B cell (primary cell): ENCODE measurements at regions not wholly inside any gene's neighbourhood (a gene's known extent, or its start where the extent isn't known, plus 50 kb on each side); places are given as distances from the start of the nearest gene placed in this dataset.

ENCODE experiments used
- ATAC-seq: fragments of 200-7000 bp; cut with Tn5 transposase; one replicate; pipeline ENCODE4 v1.10.0; 2021; ENCODE audit warnings: low read depth, mild to moderate bottlenecking, moderate number of reproducible peaks, moderate library complexity
- CTCF ChIA-PET: fragments of 350-600 bp; sonication (Branson Sonifier 250); formaldehyde crosslinking; loops from one replicate; lab custom pipeline; 2021; ENCODE audit warnings: antibody characterized with exemption, inconsistent platforms; lab: Charles Lee
- POLR2A ChIA-PET: fragments of 350-600 bp; sonication (Branson Sonifier 250); formaldehyde crosslinking; loops from one replicate; lab custom pipeline; 2021; ENCODE audit warnings: antibody characterized with exemption; lab: Charles Lee
- DNase-seq: peaks from one replicate; pipeline ENCODE4 v3.0.0; 2013
- H2AFZ ChIP-seq: 2 replicates; pipeline ENCODE4 v1.6.1; 2012; ENCODE audit warnings: mild to moderate bottlenecking, low read depth, low read length; ENCODE audit not compliant: insufficient read depth, poor library complexity, severe bottlenecking
- H3K27ac ChIP-seq, 2 donors: 1 replicate in 1 of 2; 2 replicates in 1 of 2; pipeline ENCODE4 v1.5.1; 2012 to 2013; ENCODE audit warnings: low read length in 2 of 2, mild to moderate bottlenecking in 2 of 2, moderate library complexity in 1 of 2
- H3K27me3 ChIP-seq, 4 experiments: fragments of 200-600 bp in 1 of 4; sonication (generic) in 1 of 4; replicated peaks in 1 of 4; 1 replicate in 2 of 4; 2 replicates in 2 of 4; pipeline versions ENCODE4 v1.6.1 to v1.7.0; 2013 to 2016; ENCODE audit warnings: low read length in 3 of 4, mild to moderate bottlenecking in 2 of 4, mixed read lengths in 1 of 4, moderate library complexity in 1 of 4; ENCODE audit not compliant: insufficient read depth in 4 of 4, control insufficient read depth in 3 of 4; ENCODE audit errors: control extremely low read depth in 1 of 4
- H3K36me3 ChIP-seq, 2 experiments: replicated peaks in 1 of 2; 1 replicate in 1 of 2; 2 replicates in 1 of 2; pipeline versions ENCODE4 v1.6.1 to v1.7.1; 2013; ENCODE audit warnings: low read length in 1 of 2; ENCODE audit not compliant: insufficient read depth in 2 of 2, control insufficient read depth in 1 of 2; ENCODE audit errors: control extremely low read depth in 1 of 2, extremely low read depth in 1 of 2
- H3K4me1 ChIP-seq, 2 donors: fragments of 200-600 bp in 1 of 2; sonication (generic) in 1 of 2; 1 replicate in 1 of 2; 2 replicates in 1 of 2; pipeline versions ENCODE4 v1.5.1 to v1.6.1; 2013 to 2017; ENCODE audit warnings: low read length in 2 of 2; ENCODE audit not compliant: control insufficient read depth in 2 of 2, insufficient read depth in 2 of 2
- H3K4me2 ChIP-seq: replicated peaks from 2 replicates; pipeline ENCODE3; 2012; ENCODE audit warnings: mild to moderate bottlenecking, low read depth, low read length; ENCODE audit not compliant: poor library complexity, severe bottlenecking
- H3K4me3 ChIP-seq, 5 experiments: fragments of 200-600 bp in 1 of 5; sonication (generic) in 1 of 5; 1 replicate in 3 of 5; 2 replicates in 2 of 5; pipeline versions ENCODE4 v1.5.1 to v1.7.0; 2011 to 2016; ENCODE audit warnings: low read length in 4 of 5, mild to moderate bottlenecking in 4 of 5, low read depth in 2 of 5, control low read depth in 1 of 5, moderate library complexity in 1 of 5; ENCODE audit not compliant: insufficient read depth in 1 of 5; ENCODE audit errors: control extremely low read depth in 1 of 5, extremely low read depth in 1 of 5
- H3K79me2 ChIP-seq: fragments of 200-600 bp; sonication (generic); one replicate; pipeline ENCODE4 v1.6.0; 2016; ENCODE audit warnings: low read length; ENCODE audit not compliant: control insufficient read depth, insufficient read depth
- H3K9ac ChIP-seq: fragments of 200-600 bp; sonication (generic); 2 replicates; pipeline ENCODE4 v1.6.1; 2017; ENCODE audit warnings: mild to moderate bottlenecking, low read length, moderate library complexity
- H3K9me3 ChIP-seq, 3 donors: one replicate each; pipeline versions ENCODE4 v1.6.1 to v1.7.1; 2013; ENCODE audit warnings: low read length in 2 of 3; ENCODE audit not compliant: control insufficient read depth in 2 of 3, insufficient read depth in 1 of 3; ENCODE audit errors: control extremely low read depth in 1 of 3
- H4K20me1 ChIP-seq: 2 replicates; pipeline ENCODE4 v1.6.0; 2012; ENCODE audit warnings: mild to moderate bottlenecking, low read length; ENCODE audit not compliant: insufficient read depth, control insufficient read depth, poor library complexity, severe bottlenecking
- H3K27ac Mint-ChIP-seq: one replicate; pipeline ENCODE4 v1.8.0; 2021; ENCODE audit warnings: mixed read lengths
- H3K27me3 Mint-ChIP-seq: one replicate; pipeline ENCODE4 v1.8.0; 2021; ENCODE audit warnings: mixed read lengths
- H3K4me1 Mint-ChIP-seq: one replicate; pipeline ENCODE4 v1.8.0; 2021; ENCODE audit warnings: mixed read lengths
- H3K4me3 Mint-ChIP-seq: one replicate; pipeline ENCODE4 v1.8.0; 2021; ENCODE audit warnings: mixed read lengths
- H3K9me3 Mint-ChIP-seq: one replicate; pipeline ENCODE4 v1.8.0; 2022; ENCODE audit warnings: mixed read lengths; ENCODE audit not compliant: insufficient read depth
- CTCF ChIP-seq: fragments of 200-600 bp; IDR thresholded peaks from one replicate; pipeline ENCODE4 v1.8.0; 2022; ENCODE audit warnings: antibody characterized with exemption, mild to moderate bottlenecking
- EZH2 ChIP-seq: IDR thresholded peaks from 2 replicates; pipeline ENCODE4 v1.6.1; 2012; ENCODE audit warnings: borderline replicate concordance, low read depth, mild to moderate bottlenecking, moderate library complexity, low read length; ENCODE audit not compliant: insufficient read depth, poor library complexity, severe bottlenecking
- WGBS: methylation state at CpG from one replicate; pipeline ENCODE4 v1.1.5; 2013; ENCODE audit warnings: missing lambda C conversion rate; ENCODE audit not compliant: insufficient coverage; 5-methylcytosine and 5-hydroxymethylcytosine counted together
- intact Hi-C: fragments of 100-400 bp; cut with micrococcal nuclease; formaldehyde crosslinking; loops from one replicate; pipeline ENCODE4 v1.10.0; 2022

- Mint-ChIP-seq H3K27ac (no peak overlapping the region), H3K9me3 (peaks cover 2% of the 10 kb centered on the region), H3K4me1 (no peaks in the 10 kb centered on the region), H3K27me3 (no peaks in the 10 kb centered on the region), H3K4me3 (no peak overlapping the region)
- H2AFZ ChIP-seq, result no peak overlapping the region
- no peaks in the 10 kb centered on the region for H4K20me1 ChIP-seq
- 96% methylated on average over 4 of the region's 7 CpGs for WGBS
- intact Hi-C loops, result no loop called here
- H3K36me3 ChIP-seq, result no peaks in the 10 kb centered on the region
- POLR2A ChIA-PET, result no interaction called here
- no peaks in the 10 kb centered on the region for H3K79me2 ChIP-seq
- no peak overlapping the region for H3K4me3 ChIP-seq
- DNase-seq, result no peak
- H3K4me2 ChIP-seq, result no peak overlapping the region
- no peak overlapping the region for H3K27ac ChIP-seq
- H3K9me3 ChIP-seq, result peaks cover 0 to 5% (median 0%) of the 10 kb centered on the region in 3 donors
- ATAC-seq, result no peak
- H3K4me1 ChIP-seq, result no peaks in the 10 kb centered on the region
- TF ChIP-seq EZH2 (no peak), CTCF (no peak)
- H3K27me3 ChIP-seq, result no peaks in the 10 kb centered on the region
- CTCF ChIA-PET, result no interaction called here
- no peak overlapping the region for H3K9ac ChIP-seq
These were observed 172.7 kb upstream of the TP63 start for GRCh38 chr3:189458528-189458927.

- ChIA-PET CTCF (no interaction called here), POLR2A (no interaction called here)
- Histone ChIP-seq H3K9ac (no peak overlapping the region), H3K36me3 (no peaks in the 10 kb centered on the region), H3K79me2 (no peaks in the 10 kb centered on the region), H3K27me3 (no peaks in the 10 kb centered on the region), H4K20me1 (no peaks in the 10 kb centered on the region), H3K4me3 (no peak overlapping the region), H3K27ac (no peak overlapping the region), H2AFZ (no peak overlapping the region), H3K4me2 (no peak overlapping the region), H3K4me1 (no peaks in the 10 kb centered on the region), H3K9me3 (peaks cover 0 to 5% (median 0%) of the 10 kb centered on the region in 3 donors)
- Mint-ChIP-seq H3K27ac (no peak overlapping the region), H3K9me3 (peaks cover 2% of the 10 kb centered on the region), H3K4me1 (no peaks in the 10 kb centered on the region), H3K4me3 (no peak overlapping the region), H3K27me3 (no peaks in the 10 kb centered on the region)
- intact Hi-C loops, result no loop called here
- ATAC-seq, result no peak
- TF ChIP-seq CTCF (no peak), EZH2 (no peak)
- no peak for DNase-seq
- WGBS, result no CpG with 5 or more reads among the region's 2 CpGs
These were observed 172.0 kb upstream of the TP63 start for GRCh38 chr3:189459231-189459630.
